ENCODE measurements at regions not wholly inside any gene's neighbourhood (a gene's known extent, or its start where the extent isn't known, plus 50 kb on each side); places are given as distances from the start of the nearest gene placed in this dataset.

DNA sequence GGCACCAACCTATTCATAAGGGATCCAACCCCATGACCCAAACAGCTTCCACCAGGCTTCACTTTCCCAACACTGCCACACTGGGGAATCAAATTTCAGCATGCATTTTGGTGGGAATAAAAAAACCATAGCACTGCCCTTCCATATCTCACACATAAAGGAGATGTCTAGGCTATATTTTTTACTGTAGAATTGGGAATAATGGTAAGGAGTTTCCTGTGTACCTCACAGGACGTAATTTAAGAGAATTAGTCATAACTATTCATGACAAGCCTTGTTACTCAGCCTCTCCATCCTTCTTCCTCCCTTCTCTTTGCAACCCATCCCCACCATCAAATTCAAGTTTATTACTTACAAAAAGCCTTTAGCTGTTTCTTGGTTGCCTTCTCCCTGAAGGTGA, 352.1 kb downstream of the MLLT3 start:
- Histone ChIP-seq H3K4me1 (ENCODE audit: control insufficient read depth in 1 of 2, insufficient read depth in 1 of 2, low read depth in 1 of 2, low read length in 1 of 2) (no peaks in the 10 kb centered on the region), H3K36me3 (no peaks in the 10 kb centered on the region), H3K27ac (no peak overlapping the region), H3K9me3 (no peaks in the 10 kb centered on the region), H3K27me3 (no peaks in the 10 kb centered on the region), H3K4me3 (ENCODE audit: low read depth in 1 of 2, low read length in 1 of 2) (no peak overlapping the region)
- TF ChIP-seq, protein P1, sequence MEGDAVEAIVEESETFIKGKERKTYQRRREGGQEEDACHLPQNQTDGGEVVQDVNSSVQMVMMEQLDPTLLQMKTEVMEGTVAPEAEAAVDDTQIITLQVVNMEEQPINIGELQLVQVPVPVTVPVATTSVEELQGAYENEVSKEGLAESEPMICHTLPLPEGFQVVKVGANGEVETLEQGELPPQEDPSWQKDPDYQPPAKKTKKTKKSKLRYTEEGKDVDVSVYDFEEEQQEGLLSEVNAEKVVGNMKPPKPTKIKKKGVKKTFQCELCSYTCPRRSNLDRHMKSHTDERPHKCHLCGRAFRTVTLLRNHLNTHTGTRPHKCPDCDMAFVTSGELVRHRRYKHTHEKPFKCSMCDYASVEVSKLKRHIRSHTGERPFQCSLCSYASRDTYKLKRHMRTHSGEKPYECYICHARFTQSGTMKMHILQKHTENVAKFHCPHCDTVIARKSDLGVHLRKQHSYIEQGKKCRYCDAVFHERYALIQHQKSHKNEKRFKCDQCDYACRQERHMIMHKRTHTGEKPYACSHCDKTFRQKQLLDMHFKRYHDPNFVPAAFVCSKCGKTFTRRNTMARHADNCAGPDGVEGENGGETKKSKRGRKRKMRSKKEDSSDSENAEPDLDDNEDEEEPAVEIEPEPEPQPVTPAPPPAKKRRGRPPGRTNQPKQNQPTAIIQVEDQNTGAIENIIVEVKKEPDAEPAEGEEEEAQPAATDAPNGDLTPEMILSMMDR (IDR thresholded peaks at IDR 0.05), result no peak

DNA sequence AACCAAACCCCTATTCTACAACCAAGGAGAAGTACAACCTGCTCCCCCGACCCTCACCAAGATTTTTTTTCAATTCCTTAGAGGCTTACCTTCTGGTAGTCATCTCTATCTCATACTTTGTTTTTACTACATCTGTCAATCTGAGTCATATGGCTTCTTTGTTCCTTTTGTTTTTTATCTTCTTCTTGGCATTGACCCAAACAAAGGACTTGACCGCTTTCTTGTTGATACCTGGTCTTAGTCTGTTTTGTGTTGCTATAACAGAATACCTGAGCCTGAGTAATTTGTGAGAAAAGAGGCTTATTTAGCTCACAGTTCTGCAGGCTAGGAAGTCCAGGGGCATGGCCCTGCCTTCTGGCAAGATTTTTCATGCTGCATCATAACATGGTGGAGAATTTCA, 352.7 kb downstream of the MLLT3 start:
- H3K4me3 ChIP-seq (ENCODE audit: low read depth in 1 of 2, low read length in 1 of 2), result no peak overlapping the region
- H3K4me1 ChIP-seq (ENCODE audit: control insufficient read depth in 1 of 2, insufficient read depth in 1 of 2, low read depth in 1 of 2, low read length in 1 of 2), result no peaks in the 10 kb centered on the region
- no peaks in the 10 kb centered on the region for H3K36me3 ChIP-seq
- no peaks in the 10 kb centered on the region for H3K27me3 ChIP-seq
- H3K27ac ChIP-seq, result no peak overlapping the region
- H3K9me3 ChIP-seq, result no peaks in the 10 kb centered on the region
- TF ChIP-seq, protein P1 (IDR thresholded peaks at IDR 0.05), result no peak

DNA sequence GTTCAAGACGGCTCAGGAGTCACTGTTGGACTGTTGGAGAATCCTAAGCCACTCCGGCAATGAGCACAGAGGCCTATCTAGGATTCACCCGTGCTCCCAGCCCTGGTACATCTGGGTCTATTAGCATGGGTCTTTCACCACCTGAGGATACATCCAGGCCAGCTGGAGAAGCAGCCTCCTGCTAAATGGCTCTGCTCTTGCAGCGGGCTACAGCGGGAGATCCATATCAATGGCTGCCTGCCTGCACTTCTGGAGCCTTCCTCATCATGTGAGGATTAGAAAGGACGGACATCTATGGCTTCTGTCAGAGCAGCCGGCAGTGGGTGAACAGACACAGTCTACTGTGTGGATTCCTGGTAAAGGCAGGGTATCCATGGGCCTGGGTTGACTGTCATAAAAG, 357.4 kb downstream of the MLLT3 start:
- H3K36me3 ChIP-seq, result no peaks in the 10 kb centered on the region
- no peak overlapping the region for H3K4me3 ChIP-seq (ENCODE audit: low read depth in 1 of 2, low read length in 1 of 2)
- no peaks in the 10 kb centered on the region for H3K4me1 ChIP-seq (ENCODE audit: control insufficient read depth in 1 of 2, insufficient read depth in 1 of 2, low read depth in 1 of 2, low read length in 1 of 2)
- no peak overlapping the region for H3K27ac ChIP-seq
- H3K27me3 ChIP-seq, result no peaks in the 10 kb centered on the region
- TF ChIP-seq, protein P1 (IDR thresholded peaks at IDR 0.05), result no peak
- no peaks in the 10 kb centered on the region for H3K9me3 ChIP-seq

DNA sequence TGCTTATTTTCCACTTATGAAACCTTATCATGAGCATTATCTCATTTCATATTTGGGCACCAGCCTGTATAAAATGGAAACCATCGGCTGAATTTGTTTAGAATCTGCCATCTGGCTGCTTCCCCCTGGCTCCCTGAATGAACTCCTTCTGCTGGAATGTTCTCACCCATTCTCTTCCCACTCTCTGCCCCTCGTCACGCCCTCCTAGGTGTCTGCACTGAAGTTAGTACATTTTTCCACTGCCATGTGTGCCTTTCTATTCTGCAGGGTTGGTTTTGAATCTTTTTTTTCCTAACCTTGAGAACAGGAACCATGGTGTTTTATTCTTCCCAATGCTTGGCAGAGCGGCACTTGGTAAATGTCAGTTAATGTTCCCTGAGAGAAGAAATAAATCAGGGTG, 359.7 kb downstream of the MLLT3 start:
- no peaks in the 10 kb centered on the region for H3K36me3 ChIP-seq
- no peak overlapping the region for H3K4me3 ChIP-seq (ENCODE audit: low read depth in 1 of 2, low read length in 1 of 2)
- no peak overlapping the region for H3K27ac ChIP-seq
- no peaks in the 10 kb centered on the region for H3K9me3 ChIP-seq
- H3K4me1 ChIP-seq (ENCODE audit: control insufficient read depth in 1 of 2, insufficient read depth in 1 of 2, low read depth in 1 of 2, low read length in 1 of 2), result no peaks in the 10 kb centered on the region
- no peaks in the 10 kb centered on the region for H3K27me3 ChIP-seq
- TF ChIP-seq, protein P1 (IDR thresholded peaks at IDR 0.05), result no peak

DNA sequence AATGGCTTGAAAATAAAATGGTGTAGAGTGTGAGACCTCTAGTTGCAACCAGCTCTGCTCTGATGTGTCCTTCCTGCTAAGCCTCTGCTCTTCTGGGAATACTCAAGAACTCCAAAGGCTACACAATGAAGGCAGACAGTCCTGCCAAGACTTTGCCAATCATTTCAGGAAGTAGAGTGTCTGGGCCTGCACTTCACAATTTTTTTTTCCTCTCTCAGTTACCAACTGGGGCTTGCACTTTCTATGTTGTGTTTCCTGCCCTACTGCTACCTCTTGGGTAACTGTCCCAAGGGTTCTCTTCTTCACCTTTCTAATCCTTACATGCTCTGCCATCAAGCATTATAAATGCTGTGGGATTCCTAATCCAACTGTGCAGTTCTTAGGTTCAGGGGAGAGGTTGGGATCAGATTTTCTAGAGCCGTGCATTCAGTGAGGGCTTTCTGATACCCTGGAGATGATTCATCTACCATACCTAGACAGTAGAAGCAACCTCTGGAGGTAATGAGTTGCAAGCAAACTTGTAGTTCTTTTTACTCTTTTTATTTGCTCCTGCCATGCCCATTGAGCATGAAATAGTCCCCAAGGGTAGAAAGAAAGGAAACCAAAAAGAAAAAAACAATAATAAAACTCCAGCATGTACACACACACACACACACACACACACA, 365.9 kb downstream of the MLLT3 start:
- Histone ChIP-seq H3K4me1 (ENCODE audit: control insufficient read depth in 1 of 2, insufficient read depth in 1 of 2, low read depth in 1 of 2, low read length in 1 of 2) (peaks cover 0 to 11% of the 10 kb centered on the region in 2 experiments), H3K27ac (no peak overlapping the region), H3K9me3 (no peaks in the 10 kb centered on the region), H3K27me3 (no peaks in the 10 kb centered on the region), H3K36me3 (no peaks in the 10 kb centered on the region), H3K4me3 (ENCODE audit: low read depth in 1 of 2, low read length in 1 of 2) (no peak overlapping the region)
- TF ChIP-seq, protein P1 (IDR thresholded peaks at IDR 0.05), result no peak
